ENCODE measurements at regions not wholly inside any gene's neighbourhood (a gene's known extent, or its start where the extent isn't known, plus 50 kb on each side); places are given as distances from the start of the nearest gene placed in this dataset.

GRCh38 chr2:66125951-66126350 lies 309.0 kb upstream of the MEIS1 start:
- FAIRE-seq (no peak), DNase-seq (ENCODE audit: low read depth in 1 of 2, low spot score in 2 of 2) (no peak)
- H4K91ac ChIP-seq (replicated peaks; ENCODE audit: insufficient read length, low read length): no peak overlapping the region
- no peak overlapping the region for H3K27ac ChIP-seq (ENCODE audit: low read depth, low read length)
- ChIA-PET POLR2A (ENCODE audit: partially characterized antibody) (interaction anchor here (0.8 kb wide), 1 partner anchor 12 kb away, joined by 3 read pairs; no protein-coding TSS in a partner anchor), CTCF (ENCODE audit: partially characterized antibody) (interaction anchor here (1.4 kb wide), 1 partner anchor 95 kb away, joined by 4 read pairs; no protein-coding TSS in a partner anchor)
- H2BK15ac ChIP-seq (ENCODE audit: low read length): no peak overlapping the region
- no peaks in the 10 kb centered on the region for H3K23me2 ChIP-seq (ENCODE audit: low read depth, low read length)
- H3K4me3 ChIP-seq (ENCODE audit: extremely low read depth in 1 of 4, insufficient read depth in 2 of 4, low read depth in 3 of 4, low read length in 4 of 4): no peak overlapping the region
- no peak overlapping the region for H3K18ac ChIP-seq (ENCODE audit: extremely low read depth, low read length)
- no peaks in the 10 kb centered on the region for H3K36me3 ChIP-seq (ENCODE audit: control insufficient read depth in 2 of 4, insufficient read depth in 4 of 4, low read length in 3 of 4)
- H3K56ac ChIP-seq (replicated peaks; ENCODE audit: insufficient read length, low read depth, low read length): no peak overlapping the region
- no peak overlapping the region for H2BK5ac ChIP-seq (ENCODE audit: low read depth, low read length)
- H2AFZ ChIP-seq (ENCODE audit: low read length): no peak overlapping the region
- H3K9ac ChIP-seq (replicated peaks in 1 of 4; ENCODE audit: extremely low read depth in 1 of 4, low read depth in 3 of 4, low read length in 3 of 4): no peak overlapping the region
- H3K4ac ChIP-seq (replicated peaks; ENCODE audit: insufficient read length, low read depth, low read length): no peak overlapping the region
- no peaks in the 10 kb centered on the region for H3K79me1 ChIP-seq (ENCODE audit: low read depth, low read length)
- no peak overlapping the region for H3K23ac ChIP-seq (ENCODE audit: insufficient read length)
- H3K27me3 ChIP-seq (replicated peaks in 1 of 4; ENCODE audit: control insufficient read depth in 3 of 4, extremely low read depth in 1 of 4, insufficient read depth in 3 of 4, low read length in 3 of 4): no peaks in the 10 kb centered on the region
- H3K4me2 ChIP-seq (ENCODE audit: insufficient read depth in 1 of 2, low read depth in 2 of 2, low read length in 2 of 2): no peak overlapping the region
- H4K8ac ChIP-seq (ENCODE audit: extremely low read depth, insufficient read depth, low read length): no peak overlapping the region
- H2BK12ac ChIP-seq (ENCODE audit: low read depth, low read length): no peak overlapping the region; the same call in 1 of the 2 replicates
- H3K14ac ChIP-seq (ENCODE audit: insufficient read length): no peak overlapping the region
- H4K20me1 ChIP-seq (replicated peaks in 1 of 2; ENCODE audit: control insufficient read depth in 1 of 2, insufficient read depth in 2 of 2, low read length in 2 of 2): no peaks in the 10 kb centered on the region
- H3K9me3 ChIP-seq (ENCODE audit: insufficient read depth in 2 of 2, low read depth in 1 of 2, low read length in 1 of 2): no peaks in the 10 kb centered on the region
- H2BK120ac ChIP-seq (replicated peaks; ENCODE audit: low read depth, low read length): no peak overlapping the region
- H2BK20ac ChIP-seq (ENCODE audit: low read length): no peak overlapping the region
- H4K5ac ChIP-seq (ENCODE audit: insufficient read length, low read depth, low read length): no peak overlapping the region
- no peaks in the 10 kb centered on the region for H3K79me2 ChIP-seq (ENCODE audit: control insufficient read depth in 1 of 2, insufficient read depth in 2 of 2, low read length in 2 of 2)
- no peak overlapping the region for H2AK5ac ChIP-seq (ENCODE audit: low read depth, low read length)
- 79% methylated on average over 5 of the region's 5 CpGs; no CpG with 5 or more reads in 1 of the 2 experiments for WGBS, 2 experiments (ENCODE audit: extremely low coverage in 1 of 2, insufficient coverage in 1 of 2, insufficient read length in 1 of 2, insufficient replicate concordance in 2 of 2, low coverage in 1 of 2, low lambda C conversion rate in 2 of 2, missing lambda C conversion rate in 1 of 2)
- peaks cover 0 to 3% (median 0%) of the 10 kb centered on the region in 4 experiments; a peak in 1 of 7 replicates for H3K4me1 ChIP-seq (replicated peaks in 1 of 4; ENCODE audit: control insufficient read depth in 3 of 4, insufficient read depth in 4 of 4, low read length in 3 of 4)
- no peak for TF ChIP-seq CBX5 (IDR thresholded peaks at IDR 0.05; ENCODE audit: low read depth, low read length)
- no peak for TF ChIP-seq POLR2A (IDR thresholded peaks at IDR 0.05; ENCODE audit: control extremely low read depth in 1 of 2, low read depth in 2 of 2, low read length in 2 of 2)
- no peak for TF ChIP-seq SRF (IDR thresholded peaks at IDR 0.05; ENCODE audit: low read depth, low read length)
- no peak for TF ChIP-seq JUN (IDR thresholded peaks at IDR 0.05; ENCODE audit: low read depth, low read length)
- TF ChIP-seq TAF1 (IDR thresholded peaks at IDR 0.05; ENCODE audit: low read depth, low read length): no peak
- TF ChIP-seq PHF8 (conservative IDR thresholded peaks at IDR 0.05; ENCODE audit: low read depth, low read length): no peak
- no peak for TF ChIP-seq RFX5 (IDR thresholded peaks at IDR 0.05; ENCODE audit: borderline replicate concordance, low read depth, low read length)
- no peak for TF ChIP-seq POLR2AphosphoS5 (IDR thresholded peaks at IDR 0.05; ENCODE audit: low read depth, low read length)
- TF ChIP-seq SIRT6 (IDR thresholded peaks at IDR 0.05; ENCODE audit: low read length): no peak
